ENCODE measurements at regions not wholly inside any gene's neighbourhood (a gene's known extent, or its start where the extent isn't known, plus 50 kb on each side); places are given as distances from the start of the nearest gene placed in this dataset.

DNA sequence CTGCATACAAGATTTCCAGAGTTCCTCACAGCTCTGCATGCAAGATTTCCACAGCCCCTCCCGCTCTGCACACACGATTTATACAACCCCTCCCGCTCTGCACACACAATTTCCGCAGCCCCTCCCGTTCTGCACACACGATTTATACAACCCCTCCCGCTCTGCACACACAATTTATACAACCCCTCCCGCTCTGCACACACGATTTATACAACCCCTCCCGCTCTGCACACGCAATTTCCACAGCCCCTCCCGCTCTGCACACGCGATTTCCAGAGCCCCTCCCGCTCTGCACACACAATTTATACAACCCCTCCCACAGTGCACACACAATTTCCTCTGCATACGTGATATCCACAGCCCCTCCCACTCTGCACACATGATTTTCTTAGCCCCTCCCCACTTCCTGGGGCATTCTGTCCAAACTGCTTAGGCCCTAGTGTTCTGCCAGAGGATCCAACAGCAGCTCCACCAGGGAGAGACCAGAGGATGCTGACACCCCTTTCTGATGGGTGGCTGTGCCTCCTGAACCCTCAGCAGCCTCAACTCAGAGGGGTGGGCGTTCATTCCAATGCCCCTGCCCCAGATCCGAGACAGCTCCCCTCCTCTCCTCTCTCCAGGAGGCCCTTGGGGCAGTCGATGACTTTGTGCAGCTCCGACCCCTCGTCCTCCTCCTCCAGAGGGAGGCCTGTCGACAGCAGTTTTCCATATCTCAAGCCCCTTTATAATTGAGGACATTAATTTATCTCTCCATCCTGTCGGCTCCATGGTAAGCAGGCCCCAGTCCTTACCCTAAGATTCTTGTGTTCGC, 671.7 kb downstream of the BRD1 start (continued):
- no peak for TF ChIP-seq SALL1 (CRISPR knock-in tag; IDR thresholded peaks at IDR 0.05)

DNA sequence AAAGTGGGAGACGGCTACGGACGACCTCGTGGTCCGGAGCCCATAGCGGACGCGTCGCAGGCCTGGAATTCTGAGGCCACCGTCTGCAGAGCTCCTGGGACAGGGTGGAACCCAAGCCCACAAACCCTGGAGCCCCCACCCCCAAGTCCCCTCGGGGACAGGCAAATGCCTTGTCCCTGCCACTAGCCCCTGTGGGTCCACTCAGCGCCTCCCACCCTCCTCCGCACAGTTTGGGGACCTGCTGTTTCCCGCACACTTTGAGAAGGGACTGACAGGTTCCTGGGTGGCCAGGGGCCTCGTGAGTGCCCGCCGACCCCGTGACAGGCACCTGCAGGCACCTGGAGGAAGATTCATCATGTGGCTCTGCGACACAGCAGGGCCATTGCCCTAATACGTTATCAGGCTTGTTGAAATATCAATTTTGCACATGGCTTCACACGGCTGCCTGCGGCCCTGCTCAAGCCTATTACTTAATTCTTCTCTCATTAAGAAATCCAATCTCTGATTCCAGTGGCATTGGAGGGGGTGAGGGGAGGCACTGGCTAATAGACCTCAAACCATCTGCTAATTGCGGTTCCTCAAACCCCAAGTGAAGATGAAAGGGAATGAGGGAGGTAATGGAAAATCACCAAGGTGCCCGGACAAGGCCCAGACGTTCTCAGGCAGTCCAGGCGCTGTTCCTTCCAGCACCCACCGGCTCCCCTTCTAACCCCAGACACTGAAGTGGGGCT, 672.5 kb downstream of the BRD1 start:
- no peak for DNase-seq (ENCODE audit: low spot score)
- TF ChIP-seq, protein P1, sequence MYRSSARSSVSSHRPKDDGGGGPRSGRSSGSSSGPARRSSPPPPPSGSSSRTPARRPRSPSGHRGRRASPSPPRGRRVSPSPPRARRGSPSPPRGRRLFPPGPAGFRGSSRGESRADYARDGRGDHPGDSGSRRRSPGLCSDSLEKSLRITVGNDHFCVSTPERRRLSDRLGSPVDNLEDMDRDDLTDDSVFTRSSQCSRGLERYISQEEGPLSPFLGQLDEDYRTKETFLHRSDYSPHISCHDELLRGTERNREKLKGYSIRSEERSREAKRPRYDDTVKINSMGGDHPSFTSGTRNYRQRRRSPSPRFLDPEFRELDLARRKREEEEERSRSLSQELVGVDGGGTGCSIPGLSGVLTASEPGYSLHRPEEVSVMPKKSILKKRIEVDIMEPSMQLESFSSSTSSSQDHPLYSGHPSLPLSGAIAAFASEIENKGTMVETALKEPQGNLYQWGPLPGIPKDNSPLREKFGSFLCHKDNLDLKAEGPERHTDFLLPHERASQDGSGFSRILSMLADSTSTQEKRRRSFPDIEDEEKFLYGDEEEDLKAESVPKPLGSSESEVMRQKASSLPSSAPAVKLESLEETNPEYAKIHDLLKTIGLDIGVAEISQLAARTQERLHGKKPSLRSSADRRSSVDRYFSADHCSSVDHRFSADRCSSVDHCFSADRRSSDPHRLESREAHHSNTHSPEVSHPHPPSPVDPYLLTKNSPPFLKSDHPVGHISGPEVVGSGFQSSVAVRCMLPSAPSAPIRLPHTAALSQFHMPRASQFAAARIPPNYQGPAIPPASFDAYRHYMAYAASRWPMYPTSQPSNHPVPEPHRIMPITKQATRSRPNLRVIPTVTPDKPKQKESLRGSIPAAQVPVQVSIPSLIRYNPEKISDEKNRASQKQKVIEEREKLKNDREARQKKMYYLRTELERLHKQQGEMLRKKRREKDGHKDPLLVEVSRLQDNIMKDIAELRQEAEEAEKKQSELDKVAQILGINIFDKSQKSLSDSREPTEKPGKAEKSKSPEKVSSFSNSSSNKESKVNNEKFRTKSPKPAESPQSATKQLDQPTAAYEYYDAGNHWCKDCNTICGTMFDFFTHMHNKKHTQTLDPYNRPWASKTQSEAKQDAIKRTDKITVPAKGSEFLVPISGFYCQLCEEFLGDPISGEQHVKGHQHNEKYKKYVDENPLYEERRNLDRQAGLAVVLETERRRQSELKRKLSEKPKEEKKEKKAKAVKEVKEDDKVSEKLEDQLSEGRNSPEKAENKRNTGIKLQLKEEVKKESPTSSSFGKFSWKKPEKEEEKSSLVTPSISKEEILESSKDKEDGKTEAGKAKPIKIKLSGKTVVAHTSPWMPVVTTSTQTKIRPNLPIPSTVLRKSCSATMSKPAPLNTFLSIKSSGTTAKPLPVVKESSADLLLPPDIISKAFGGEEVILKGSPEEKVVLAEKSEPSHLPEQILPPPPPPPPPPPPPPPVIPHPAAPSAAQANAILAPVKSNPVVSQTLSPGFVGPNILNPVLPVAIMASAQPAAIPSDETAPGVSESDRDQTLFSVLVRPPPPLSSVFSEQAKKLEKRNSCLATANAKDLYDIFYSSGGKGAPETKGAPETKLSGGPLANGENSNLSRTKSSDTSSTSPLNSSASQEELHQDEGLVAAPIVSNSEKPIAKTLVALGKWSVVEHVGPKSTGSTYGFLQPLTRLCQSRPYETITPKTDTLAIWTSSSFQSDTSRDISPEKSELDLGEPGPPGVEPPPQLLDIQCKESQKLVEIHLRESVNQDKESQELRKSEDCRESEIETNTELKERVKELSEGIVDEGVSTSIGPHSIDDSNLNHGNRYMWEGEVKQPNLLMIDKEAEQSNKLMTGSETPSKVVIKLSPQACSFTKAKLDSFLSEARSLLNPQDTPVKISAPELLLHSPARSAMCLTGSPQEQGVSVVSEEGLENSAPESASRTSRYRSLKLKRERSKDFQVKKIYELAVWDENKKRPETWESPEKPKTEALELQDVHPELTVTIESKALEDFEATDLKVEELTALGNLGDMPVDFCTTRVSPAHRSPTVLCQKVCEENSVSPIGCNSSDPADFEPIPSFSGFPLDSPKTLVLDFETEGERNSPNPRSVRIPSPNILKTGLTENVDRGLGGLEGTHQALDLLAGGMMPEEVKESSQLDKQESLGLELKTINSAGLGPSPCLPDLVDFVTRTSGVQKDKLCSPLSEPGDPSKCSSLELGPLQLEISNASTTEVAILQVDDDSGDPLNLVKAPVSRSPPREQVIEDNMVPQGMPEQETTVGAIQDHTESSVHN (CRISPR knock-in tag; IDR thresholded peaks at IDR 0.05), result no peak
- no peak for TF ChIP-seq ZNF549 (CRISPR knock-in tag; IDR thresholded peaks at IDR 0.05)
- TF ChIP-seq ZNF614 (CRISPR knock-in tag; IDR thresholded peaks at IDR 0.05; ENCODE audit: borderline replicate concordance), result no peak
- TF ChIP-seq, protein P2, sequence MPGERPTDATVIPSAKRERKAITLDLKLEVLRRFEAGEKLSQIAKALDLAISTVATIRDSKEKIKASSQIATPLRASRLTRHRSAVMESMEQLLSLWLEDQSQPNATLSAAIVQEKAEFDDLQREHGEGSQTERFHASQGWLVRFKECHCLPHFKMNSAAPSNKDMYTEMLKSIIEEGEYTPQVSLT (CRISPR knock-in tag; IDR thresholded peaks at IDR 0.05; ENCODE audit: borderline replicate concordance, low read depth), result no peak
- TF ChIP-seq, protein P3, sequence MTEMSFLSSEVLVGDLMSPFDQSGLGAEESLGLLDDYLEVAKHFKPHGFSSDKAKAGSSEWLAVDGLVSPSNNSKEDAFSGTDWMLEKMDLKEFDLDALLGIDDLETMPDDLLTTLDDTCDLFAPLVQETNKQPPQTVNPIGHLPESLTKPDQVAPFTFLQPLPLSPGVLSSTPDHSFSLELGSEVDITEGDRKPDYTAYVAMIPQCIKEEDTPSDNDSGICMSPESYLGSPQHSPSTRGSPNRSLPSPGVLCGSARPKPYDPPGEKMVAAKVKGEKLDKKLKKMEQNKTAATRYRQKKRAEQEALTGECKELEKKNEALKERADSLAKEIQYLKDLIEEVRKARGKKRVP (CRISPR knock-in tag; IDR thresholded peaks at IDR 0.05), result no peak
- TF ChIP-seq HDAC1 (CRISPR knock-in tag; IDR thresholded peaks at IDR 0.05), result no peak
- no peak for TF ChIP-seq RCOR2 (CRISPR knock-in tag; IDR thresholded peaks at IDR 0.05)
- TF ChIP-seq, protein P4, sequence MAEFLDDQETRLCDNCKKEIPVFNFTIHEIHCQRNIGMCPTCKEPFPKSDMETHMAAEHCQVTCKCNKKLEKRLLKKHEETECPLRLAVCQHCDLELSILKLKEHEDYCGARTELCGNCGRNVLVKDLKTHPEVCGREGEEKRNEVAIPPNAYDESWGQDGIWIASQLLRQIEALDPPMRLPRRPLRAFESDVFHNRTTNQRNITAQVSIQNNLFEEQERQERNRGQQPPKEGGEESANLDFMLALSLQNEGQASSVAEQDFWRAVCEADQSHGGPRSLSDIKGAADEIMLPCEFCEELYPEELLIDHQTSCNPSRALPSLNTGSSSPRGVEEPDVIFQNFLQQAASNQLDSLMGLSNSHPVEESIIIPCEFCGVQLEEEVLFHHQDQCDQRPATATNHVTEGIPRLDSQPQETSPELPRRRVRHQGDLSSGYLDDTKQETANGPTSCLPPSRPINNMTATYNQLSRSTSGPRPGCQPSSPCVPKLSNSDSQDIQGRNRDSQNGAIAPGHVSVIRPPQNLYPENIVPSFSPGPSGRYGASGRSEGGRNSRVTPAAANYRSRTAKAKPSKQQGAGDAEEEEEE (CRISPR knock-in tag; IDR thresholded peaks at IDR 0.05; ENCODE audit: borderline replicate concordance), result no peak

More for the DNA sequence above, 672.5 kb downstream of the BRD1 start:
- Histone ChIP-seq H3K36me3 (replicated peaks in 1 of 2; ENCODE audit: control insufficient read depth in 1 of 2, insufficient read depth in 2 of 2, low read length in 2 of 2) (no peaks in the 10 kb centered on the region), H3K4me1 (ENCODE audit: insufficient read depth, low read length) (no peaks in the 10 kb centered on the region), H3K27me3 (ENCODE audit: control insufficient read depth in 1 of 2, insufficient read depth in 2 of 2, low read length in 2 of 2) (peaks cover 3 to 35% of the 10 kb centered on the region in 2 experiments; a peak in 4 of 5 replicates), H3K4me3 (replicated peaks in 1 of 3; ENCODE audit: insufficient read depth in 1 of 3, low read depth in 2 of 3, low read length in 3 of 3) (no peak overlapping the region), H3K79me2 (ENCODE audit: insufficient read depth, low read length) (no peaks in the 10 kb centered on the region), H3K27ac (ENCODE audit: extremely low read length, insufficient read depth, low read length) (no peak overlapping the region), H3K9me3 (ENCODE audit: low read length) (no peaks in the 10 kb centered on the region), H4K20me1 (ENCODE audit: insufficient read depth, low read length) (no peaks in the 10 kb centered on the region), H3K4me2 (ENCODE audit: low read depth, low read length) (no peak overlapping the region), H2AFZ (ENCODE audit: low read length) (no peak overlapping the region), H3K9ac (ENCODE audit: insufficient read depth, low read depth, low read length) (no peak overlapping the region)
- 51% methylated on average over 18 of the region's 27 CpGs for WGBS (ENCODE audit: low lambda C conversion rate)
- intact Hi-C loops (cut with micrococcal nuclease; ENCODE audit: unreplicated experiment), result no loop called here
- CTCF ChIA-PET (ENCODE audit: low intra/inter-chr PET ratio, low total read pairs), result no interaction called here
- FAIRE-seq, result no peak
- no TSS peak for BruUV-seq (replicated peaks)
- ATAC-seq, result no peak
- in situ Hi-C loops (cut with HindIII; ENCODE audit: extremely low pct_ligation_motif_present, low pct_unique_long_range_greater_than_20kb), result no loop called here
- POLR2A ChIA-PET, result no interaction called here

All from HepG2 (cell line).